ENCODE measurements at regions not wholly inside any gene's neighbourhood (a gene's known extent, or its start where the extent isn't known, plus 50 kb on each side); places are given as distances from the start of the nearest gene placed in this dataset.
"Not testable (repeated sequence)": the region's sequence is repeated elsewhere in the genome, so short reads cannot be mapped to it uniquely, and the experiment has no call there.

DNA sequence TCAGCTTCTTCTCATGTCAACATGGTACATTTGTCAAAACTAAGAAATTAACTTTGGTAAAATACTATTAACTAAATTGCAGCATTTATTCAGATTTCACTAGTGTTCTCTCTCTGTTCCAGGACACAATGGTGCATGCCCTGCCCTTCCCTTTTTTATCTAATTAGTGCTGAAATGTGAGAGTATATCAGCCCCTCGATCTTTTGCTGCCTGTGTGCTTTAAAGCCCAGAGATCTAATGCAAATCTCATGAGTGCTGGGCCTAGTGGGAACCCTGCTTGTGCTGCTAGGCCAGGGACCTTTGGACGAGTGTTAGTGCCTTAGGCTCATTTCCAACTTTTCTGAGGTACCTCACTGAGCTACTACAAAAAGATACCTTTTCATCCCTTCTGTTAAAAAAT is 221.1 kb upstream of the EDNRB start:
- no peak for DNase-seq

DNA sequence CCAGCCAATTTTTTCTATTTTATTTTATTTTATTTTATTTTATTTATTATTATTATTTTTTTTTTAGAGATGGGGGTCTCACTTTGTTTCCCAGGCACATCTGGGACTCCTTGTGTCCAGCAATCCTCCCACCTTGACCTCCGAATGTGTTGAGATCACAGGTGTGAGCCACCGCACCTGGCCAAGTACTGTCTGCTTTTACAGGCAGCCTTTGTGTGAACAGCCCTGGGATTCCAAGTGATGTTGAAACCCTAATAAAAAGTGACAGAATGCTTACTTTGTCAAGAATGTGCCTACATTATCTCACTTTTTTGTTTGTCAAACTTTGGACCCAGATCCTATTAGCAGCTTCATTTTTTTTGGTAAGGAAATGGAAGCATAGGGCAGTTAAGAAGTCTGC is 220.1 kb upstream of the EDNRB start:
- DNase-seq, result no peak

DNA sequence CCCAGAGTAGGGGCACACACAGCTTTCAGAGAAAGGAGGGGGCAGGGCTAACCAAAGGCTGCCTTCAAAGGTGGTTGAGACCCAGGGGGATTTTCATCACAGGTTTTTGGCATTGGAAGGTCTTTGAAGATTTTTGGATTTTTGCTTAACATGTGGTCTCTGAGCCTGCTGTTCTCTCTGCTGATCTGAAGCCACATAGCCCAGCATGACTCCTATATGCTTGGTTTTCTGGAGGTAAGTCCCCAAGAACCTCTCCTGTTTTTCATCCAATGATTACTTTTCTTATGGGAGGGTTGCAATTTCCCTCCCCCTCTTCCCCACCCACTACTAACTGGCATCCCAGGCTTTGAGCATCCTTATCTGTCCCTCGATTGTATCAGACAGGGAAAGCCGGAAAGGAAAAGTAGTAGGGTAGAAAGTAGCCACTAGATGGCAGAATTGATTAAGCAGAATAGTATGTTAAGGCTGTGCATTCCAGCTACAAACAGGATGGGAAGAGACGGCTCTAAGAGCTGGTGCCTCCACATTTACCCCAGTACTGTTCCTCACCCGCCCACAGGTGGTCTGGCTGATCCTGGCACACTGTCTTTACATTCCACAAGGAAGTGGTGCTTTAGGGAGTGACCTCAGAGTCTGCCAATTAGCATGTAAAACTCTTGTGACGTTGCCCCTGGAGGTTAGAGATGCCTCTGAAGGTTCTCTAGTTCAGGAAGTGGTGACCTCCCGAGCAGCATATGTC is 218.9 kb upstream of the EDNRB start:
- peak in 26 of 56 donors; percentile 1 to 39 (median 15) for DNase-seq

DNA sequence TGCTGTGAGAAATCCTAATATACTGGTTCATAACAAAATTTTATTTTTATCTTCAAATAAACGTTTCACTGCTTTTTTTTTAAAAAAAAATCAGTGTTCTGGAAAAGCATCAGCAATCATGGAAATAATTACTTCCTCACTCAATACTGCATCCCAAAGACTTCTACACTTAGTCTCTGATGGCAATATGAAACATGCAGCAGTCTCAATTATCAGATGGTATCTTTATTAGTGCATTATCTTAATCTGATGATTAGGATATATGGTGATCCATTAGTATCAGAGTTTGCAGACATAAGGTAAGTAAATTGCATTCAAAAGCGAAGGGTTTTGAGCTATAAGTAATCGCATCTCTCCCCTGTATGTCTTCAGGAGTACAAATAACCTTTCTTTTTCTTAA is 218.3 kb upstream of the EDNRB start:
- no peak for DNase-seq

DNA sequence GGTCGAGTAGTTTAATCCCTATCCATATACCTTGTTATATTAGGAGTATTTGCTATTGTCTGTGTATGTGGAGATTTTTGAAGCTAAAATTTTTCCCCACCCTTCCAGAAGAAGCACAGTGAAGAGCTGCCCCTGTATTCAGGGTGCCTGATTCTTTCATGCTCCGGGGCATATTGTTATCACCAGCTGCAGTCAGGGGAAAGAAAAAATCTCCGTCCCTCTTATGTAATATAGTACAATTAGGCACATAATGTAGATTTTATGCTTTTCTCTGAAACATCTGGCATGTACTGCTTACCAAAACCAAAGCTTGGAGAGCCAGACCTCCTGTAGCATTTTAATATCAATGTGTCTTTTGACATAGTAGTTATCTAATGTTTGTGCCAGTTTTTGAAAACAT is 214.9 kb upstream of the EDNRB start:
- DNase-seq, result no peak

DNA sequence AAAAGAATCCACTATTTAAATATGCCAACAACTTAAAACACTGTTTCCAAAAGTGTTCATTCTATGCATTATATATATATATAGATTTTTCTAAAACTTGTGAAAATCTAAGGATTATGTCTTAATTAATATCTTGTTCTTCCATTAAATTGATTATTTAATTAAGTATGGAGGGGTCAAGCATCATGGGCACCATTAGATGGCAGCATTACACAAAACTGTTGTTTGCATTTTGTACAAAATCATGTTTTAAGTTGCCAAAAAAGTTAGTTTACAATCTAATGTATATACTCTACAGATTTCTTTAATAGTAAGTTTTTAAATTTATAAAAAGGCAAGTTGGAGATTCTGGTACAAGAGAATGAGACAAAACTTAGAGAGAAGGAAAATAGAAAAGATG is 213.2 kb upstream of the EDNRB start:
- no peak for DNase-seq

DNA sequence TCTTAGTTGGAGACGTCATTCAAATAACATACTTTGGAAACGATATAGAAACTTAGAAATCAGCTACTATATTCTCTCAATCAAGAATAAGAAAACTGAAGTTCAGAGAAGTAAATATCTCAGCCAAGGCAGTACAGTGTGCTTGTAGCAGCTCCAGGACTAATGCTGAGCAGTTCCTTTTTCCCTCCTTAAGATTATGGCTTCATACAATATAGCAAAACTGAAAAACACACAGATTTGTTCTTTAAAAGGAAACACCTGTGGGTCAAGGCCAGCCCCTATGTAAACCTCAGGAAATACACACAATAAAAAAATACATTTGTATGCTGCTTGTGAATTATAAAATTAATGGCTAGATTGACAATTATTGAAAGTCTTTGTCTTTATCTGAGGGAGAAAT is 212.7 kb upstream of the EDNRB start:
- DNase-seq, result no peak

DNA sequence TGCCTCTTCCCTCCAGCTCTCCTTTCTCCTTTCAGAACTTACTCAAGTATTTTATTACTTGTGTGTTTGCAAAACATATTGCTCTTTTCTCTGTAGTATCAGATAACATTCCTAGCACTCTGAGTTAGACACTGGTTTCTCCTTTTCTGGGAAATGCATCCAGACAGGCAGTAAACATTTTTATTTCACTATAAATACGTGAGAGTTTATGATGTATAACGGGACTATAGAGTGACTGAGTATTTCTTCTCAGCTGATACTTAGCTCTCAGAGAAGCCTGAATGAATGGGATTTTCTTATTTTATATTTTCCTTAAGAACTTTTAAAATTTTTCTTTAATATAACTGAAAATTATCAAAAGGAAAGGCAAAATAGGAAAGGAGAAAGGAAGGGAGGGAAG is 211.2 kb upstream of the EDNRB start:
- DNase-seq, result no peak

DNA sequence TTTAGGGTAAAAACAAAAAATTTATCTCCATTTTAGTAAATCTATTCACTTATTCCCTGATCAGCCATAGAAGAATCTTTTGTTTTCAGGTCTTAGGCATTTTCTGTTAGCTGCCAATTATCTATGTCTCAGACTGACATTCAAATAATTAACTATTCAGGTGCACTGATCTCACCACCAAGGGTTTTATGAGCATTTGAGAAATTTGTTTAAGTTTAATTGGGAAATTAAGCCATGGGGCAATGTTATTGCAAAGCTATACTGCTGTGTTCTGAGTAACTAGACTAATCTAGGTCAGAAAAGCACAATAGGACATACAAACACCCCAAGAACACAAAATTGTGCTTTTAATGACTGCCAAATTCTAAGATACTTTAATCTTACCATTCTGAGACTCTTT is 210.7 kb upstream of the EDNRB start:
- DNase-seq, result no peak

DNA sequence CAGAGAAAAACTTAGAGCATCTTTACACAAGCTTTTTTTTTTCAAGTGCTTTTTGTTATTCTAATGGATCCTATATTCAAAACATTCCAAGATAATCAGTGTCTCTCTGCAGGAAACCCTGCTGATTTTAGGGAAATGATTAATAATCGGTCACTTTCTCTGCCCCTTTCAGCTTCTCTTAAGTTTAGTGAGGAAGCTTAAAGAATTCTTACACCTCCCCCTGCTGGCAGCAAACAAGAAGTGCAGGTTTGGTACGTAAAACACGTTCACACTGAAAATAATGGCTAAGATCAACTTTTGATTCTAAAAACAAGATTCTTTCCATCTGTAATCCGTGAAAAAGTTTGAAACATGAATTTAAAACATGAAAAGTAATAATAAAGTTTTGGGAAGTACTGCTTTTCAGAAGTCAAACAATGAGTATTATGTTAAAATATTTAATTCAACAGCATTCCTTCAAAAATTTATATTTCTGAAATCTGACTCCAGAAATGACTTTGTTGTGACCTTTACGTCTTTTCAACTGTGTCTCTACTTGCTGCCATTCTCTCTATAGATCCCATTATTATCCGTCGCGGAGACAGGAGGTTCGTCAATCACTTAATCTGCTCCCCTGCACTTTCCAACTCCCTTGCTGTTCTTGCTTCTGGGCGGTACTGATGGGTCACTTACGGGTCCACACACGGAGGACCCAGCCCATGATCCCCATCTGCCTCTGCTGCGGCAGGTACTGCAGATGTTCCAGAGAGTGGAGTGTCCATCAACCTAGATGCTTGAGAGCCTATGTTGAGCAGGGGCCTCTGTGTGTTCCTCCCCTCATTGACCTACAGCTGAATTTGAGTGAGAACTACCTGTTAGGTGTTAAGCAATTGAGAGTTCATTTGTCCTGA is 203.1 kb upstream of the EDNRB start:
- peak in 23 of 56 donors; percentile 0 to 66 (median 14) for DNase-seq

DNA sequence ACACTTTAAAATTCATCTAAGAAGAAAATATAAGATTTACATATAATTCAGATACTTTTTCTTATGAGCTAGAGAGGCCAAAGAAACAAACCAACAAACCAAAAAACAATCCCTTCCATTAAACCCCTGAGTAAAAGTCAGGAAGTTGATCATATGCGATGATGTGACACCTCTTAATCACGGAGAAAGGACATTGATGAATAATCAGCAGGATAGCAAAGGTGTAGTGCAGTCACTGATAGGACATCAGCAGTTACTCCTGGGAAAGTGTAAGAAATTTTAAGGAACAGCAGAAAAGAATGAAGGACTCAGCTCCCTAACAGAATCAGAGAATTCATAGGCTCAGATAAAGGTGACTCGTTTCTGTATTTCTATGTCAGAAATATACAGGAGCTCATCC is 202.4 kb upstream of the EDNRB start:
- DNase-seq, result no peak

DNA sequence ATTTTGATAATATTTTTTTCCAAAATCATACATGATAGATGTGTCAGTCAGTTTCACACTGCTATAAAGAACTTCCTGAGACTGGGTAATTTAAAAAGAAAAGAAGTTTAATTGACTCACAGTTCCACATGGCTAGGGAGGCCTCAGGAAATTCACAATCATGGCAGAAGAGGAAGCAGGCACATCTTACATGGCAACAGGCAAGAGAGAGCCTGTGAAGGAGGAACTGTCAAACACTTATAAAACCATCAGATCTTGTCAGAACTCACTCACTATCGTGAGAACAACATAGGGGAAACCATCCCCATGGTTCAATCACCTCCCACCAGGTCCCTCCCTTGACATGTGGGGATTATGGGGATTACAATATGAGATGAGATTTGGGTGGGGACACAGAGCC is 201.5 kb upstream of the EDNRB start:
- DNase-seq, result not testable (repeated sequence)

DNA sequence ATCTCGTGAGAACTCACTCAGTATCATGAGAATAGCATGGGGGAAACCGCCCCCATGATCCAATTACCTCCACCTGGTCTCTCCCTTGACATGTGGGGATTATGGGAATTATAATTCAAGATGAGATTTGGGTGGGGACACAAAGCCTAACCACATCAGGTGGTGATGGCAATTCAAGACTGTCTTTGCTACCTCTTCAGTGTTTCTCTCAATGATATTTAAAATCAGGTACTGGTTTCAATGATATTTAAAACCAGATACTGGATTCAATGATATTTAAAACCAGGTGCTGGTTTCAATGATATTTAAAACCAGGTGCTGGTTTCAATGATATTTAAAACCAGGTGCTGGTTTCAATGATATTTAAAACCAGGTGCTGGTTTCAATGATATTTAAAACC is 198.4 kb upstream of the EDNRB start:
- not testable (repeated sequence) for DNase-seq

DNA sequence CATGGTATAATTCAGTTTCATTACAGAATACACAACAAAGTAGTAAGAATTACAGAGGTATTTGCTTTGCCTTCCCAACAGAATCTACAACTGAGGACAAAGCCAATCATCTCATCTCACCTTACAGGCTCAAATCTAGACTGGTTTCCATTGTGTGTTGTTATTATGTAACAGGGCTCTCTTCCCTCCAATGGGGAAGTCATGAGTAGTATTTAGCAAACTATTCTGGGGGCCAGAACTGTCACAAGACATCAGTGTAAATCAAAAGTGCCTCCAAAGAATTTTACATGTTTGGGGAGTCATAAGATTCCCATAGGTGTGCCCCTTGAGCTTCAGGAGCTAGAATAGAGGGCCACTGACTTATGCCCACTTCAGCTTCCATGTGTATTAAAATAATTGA is 187.0 kb upstream of the EDNRB start:
- DNase-seq, result no peak

DNA sequence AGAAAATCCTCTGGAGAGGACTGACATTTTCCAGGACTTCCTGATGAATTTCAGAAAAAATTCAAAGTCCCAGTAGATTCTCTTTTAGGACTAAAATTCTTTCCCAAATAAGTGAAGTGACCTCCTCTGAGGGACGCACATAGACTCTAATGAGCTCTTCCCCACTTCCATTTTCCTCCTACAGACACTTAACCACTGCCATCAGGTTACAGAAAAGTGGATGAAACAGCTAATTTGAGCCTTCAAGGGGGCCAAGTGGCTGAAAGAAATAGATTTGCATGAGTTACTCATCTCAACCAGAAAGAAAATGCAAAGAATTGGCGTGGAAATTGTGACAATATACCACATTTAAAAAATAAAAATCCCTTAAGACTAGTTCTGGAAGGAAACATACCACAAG is 185.3 kb upstream of the EDNRB start:
- DNase-seq, result no peak

DNA sequence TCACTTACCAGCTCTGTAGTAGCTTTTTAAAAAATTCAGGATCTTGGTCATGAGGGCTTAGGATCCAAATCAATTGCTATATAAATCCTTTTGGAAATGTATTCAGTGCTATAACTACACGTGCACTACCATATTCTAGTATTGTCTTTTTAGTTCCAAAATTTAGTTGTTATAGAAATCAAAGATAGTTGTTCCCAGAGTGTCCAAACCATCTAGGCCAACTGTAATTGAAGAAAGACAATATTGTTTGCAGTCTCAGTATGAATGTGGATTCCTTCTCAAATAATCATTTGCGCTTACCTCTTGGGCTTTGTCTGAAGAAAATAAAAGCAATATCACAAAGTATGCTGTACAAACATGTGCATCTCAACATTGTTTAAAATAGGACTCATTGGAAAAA is 184.1 kb upstream of the EDNRB start:
- DNase-seq, result no peak

DNA sequence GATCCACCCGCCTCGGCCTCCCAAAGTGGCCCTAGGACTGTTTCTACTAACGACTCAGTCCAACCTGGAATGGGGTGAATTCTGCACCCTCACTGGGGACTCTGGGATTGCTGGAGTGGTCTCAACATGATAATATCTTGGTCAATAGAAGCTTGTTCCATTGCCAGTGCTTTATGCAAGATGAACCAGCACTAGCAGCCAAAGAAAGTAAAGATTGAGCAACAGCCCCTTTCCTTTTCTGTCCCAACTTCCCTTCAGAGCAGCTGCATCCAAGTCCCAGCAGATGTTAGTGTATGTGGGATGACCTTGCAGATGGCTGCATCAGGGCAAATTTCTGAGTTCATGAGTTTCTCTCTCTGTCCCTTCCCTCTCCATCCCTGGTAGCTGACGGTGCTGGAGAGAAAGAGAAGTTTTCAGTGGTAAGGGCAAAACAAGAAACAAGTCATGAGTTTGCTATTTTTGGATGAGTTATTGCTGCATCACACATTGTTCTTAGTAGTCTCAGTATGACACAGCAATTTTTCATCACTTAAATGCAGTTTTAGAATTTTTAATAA is 183.6 kb upstream of the EDNRB start:
- DNase-seq, result peak in 5 of 56 donors; percentile 6 to 19 (median 16)

DNA sequence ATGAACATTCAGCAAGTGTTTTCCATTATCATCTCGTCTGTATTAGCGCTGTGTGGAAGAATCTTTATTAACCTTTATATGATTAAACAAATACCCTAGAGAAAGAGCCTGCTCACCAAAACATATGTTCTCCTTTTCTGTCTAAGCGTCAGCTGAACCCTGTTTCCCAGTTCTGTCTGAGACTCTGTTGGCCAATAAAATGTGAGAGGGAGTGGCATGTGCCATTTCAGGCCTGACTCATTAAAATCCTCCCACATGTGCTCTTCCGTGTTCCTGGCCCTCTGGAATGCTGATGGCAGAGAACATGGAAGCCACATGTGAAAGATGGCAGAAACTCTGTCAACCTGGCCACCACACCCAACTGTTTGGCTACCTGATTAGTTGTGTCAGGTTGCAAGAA is 181.9 kb upstream of the EDNRB start:
- no peak for DNase-seq

DNA sequence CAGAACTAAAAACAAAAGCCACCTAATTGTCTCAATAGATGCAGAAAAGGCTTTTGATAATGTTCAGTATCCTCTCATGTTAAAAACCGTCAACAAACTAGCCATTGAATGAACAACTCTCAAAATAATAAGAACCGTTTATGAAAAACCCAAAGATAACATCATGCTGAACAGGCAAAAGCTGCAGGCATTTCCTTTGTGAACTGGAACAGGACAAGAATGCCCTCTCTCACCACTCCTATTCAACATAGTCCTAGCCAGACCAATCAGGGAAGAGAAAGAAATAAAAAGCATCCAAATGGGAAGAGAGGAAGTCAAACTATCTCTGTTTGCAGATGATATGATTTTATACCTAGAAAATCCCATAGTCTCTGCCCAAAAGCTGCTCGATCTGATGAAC is 179.6 kb upstream of the EDNRB start:
- DNase-seq, result no peak

DNA sequence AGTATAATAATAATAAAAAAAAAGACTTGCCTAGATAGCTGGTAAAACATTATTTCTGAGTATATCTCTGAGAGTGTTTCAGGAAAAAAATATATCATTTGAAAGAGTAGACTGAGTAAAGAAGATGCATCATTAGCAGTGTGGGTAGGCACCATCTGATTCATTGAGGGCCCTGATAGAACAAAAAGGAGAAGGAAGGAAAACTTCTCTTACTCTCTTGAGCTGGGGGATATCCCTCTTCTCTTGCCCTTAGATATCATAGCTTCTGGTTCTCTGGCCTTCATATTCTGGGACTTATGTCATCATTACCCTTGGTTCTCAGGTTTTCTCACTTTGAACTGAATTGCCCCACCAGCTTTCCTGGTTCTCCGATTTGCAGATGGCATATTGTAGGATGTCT is 177.6 kb upstream of the EDNRB start:
- no peak for DNase-seq

DNA sequence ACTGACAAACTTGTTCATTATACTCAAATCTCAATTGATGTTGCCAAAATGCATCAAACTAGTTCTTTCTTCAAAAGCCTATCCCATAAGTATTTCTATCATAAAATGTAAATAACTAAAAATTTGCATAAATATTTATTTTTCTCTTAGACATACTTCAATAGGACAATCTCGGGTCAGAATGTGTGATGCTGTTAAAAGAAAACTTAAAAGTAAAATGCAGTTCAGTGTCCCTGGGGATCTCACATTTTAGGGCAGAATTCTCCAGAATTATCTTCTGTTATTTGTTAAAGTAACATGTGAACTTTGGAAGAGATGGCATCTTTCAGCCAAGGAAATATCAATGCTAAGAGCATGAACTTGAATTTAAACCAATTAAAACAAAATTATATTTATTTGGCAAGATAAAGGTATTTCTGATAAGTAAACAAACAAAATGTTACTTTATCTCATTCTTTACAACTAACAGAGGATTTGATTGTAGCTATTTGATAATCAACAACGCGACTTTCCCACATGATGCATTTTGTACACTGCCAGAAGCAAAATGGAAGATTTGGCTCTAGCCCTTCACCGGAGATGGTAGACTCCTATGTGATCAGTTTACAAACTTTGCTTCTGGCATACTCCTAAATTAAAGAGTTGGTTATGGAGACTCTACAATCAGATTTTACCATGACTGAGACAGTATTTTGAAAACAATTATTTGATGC is 169.5 kb upstream of the EDNRB start:
- DNase-seq, result no peak
